NT2/D1 (cell line): ENCODE measurements at regions not wholly inside any gene's neighbourhood (a gene's known extent, or its start where the extent isn't known, plus 50 kb on each side); places are given as distances from the start of the nearest gene placed in this dataset.
"Not testable (repeated sequence)": the region's sequence is repeated elsewhere in the genome, so short reads cannot be mapped to it uniquely, and the experiment has no call there.

Experiments
- DNase-seq: peaks from one replicate; pipeline ENCODE4 v3.0.0-alpha.2; 2011; ENCODE audit warnings: low read depth, low spot score
- H3K27me3 ChIP-seq: 2 replicates; pipeline ENCODE4 v1.6.0; 2011; ENCODE audit warnings: mild to moderate bottlenecking; ENCODE audit not compliant: insufficient read length, insufficient read depth
- H3K36me3 ChIP-seq: 2 replicates; pipeline ENCODE4 v1.6.1; 2011; ENCODE audit warnings: mild to moderate bottlenecking, low read length, mixed read lengths; ENCODE audit not compliant: insufficient read depth, insufficient read length
- H3K4me1 ChIP-seq: 2 replicates; pipeline ENCODE4 v1.5.1; 2011; ENCODE audit not compliant: insufficient read depth, insufficient read length
- H3K4me3 ChIP-seq: 2 replicates; pipeline ENCODE4 v1.5.1; 2011; ENCODE audit warnings: low read depth; ENCODE audit not compliant: insufficient read length
- H3K9ac ChIP-seq: 2 replicates; pipeline ENCODE4 v1.6.0; 2011; ENCODE audit warnings: low read depth; ENCODE audit not compliant: insufficient read length
- H3K9me3 ChIP-seq: 2 replicates; pipeline ENCODE4 v1.5.1; 2011; ENCODE audit warnings: mild to moderate bottlenecking, low read length; ENCODE audit not compliant: insufficient read depth
- SUZ12 ChIP-seq: IDR thresholded peaks from 2 replicates; pipeline ENCODE4 v1.6.1; 2011; ENCODE audit not compliant: insufficient read length, insufficient read depth; ENCODE audit errors: extremely low read depth
- YY1 ChIP-seq: IDR thresholded peaks from 2 replicates; pipeline ENCODE4 v1.6.1; 2011; ENCODE audit not compliant: insufficient read length, insufficient read depth
- ZNF274 ChIP-seq: IDR thresholded peaks from 2 replicates; pipeline ENCODE4 v1.6.1; 2011; ENCODE audit warnings: mild to moderate bottlenecking, low read depth, low read length

DNA sequence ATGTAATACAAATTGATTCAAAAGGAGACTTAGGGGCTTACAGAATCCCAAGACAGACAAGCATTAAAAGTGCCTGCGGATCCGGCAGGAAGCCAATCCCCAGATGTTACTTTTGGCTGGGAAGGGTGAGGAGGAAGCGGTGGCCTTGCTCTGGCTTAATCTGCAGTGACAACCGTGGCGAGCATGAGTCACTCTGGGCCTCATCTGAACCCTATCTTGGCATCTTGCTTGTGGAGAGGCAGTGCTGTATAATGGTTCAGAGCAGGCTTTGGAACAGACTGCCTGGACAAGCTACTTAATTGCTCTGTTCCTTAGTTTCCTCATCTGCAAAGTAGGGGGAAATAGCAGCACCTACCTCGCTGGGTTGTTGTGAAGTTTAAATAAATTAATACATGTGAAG is 74.1 kb downstream of the XCL2 start:
- no peak overlapping the region for H3K4me3 ChIP-seq
- no peaks in the 10 kb centered on the region for H3K36me3 ChIP-seq
- TF ChIP-seq ZNF274 (no peak), YY1 (no peak), SUZ12 (no peak)
- peaks cover 23% of the 10 kb centered on the region for H3K9me3 ChIP-seq
- no peaks in the 10 kb centered on the region for H3K27me3 ChIP-seq
- no peak for DNase-seq
- H3K9ac ChIP-seq: no peak overlapping the region
- no peaks in the 10 kb centered on the region for H3K4me1 ChIP-seq

DNA sequence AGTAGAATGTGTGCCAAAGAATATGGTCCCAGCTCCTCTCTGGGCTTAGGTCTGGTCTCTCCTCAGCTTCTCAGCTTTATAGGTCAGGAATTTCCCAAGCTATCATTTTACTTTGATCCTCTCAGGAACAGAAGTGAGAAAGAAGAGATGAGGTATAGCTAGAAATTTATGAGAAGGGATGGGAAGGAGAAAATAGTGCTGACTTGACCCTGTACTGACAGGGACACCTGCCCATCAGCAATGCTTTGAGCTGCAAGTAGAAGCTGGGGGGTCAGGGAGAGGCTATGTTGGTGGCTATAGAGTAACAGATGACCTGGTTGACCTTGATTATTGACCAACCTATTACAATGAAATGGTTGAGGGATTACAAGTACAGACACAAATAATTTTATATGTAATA is 75.0 kb downstream of the XCL2 start:
- H3K9me3 ChIP-seq: peaks cover 15% of the 10 kb centered on the region
- no peaks in the 10 kb centered on the region for H3K36me3 ChIP-seq
- H3K4me1 ChIP-seq: no peaks in the 10 kb centered on the region
- H3K27me3 ChIP-seq: no peaks in the 10 kb centered on the region
- DNase-seq: no peak
- H3K4me3 ChIP-seq: no peak overlapping the region
- H3K9ac ChIP-seq: no peak overlapping the region
- no peak for TF ChIP-seq YY1
- TF ChIP-seq ZNF274: no peak
- TF ChIP-seq SUZ12: no peak

GRCh38 chr1:168468042-168468809 is 75.6 kb downstream of the XCL2 start:
- Histone ChIP-seq H3K9ac (no peak overlapping the region), H3K27me3 (no peaks in the 10 kb centered on the region), H3K4me3 (no peak overlapping the region), H3K9me3 (peaks cover 12% of the 10 kb centered on the region), H3K4me1 (no peaks in the 10 kb centered on the region), H3K36me3 (no peaks in the 10 kb centered on the region)
- DNase-seq: no peak
- TF ChIP-seq SUZ12 (no peak), ZNF274 (no peak), YY1 (no peak)

GRCh38 chr1:168467452-168467851 is 76.3 kb downstream of the XCL2 start:
- DNase-seq: no peak
- Histone ChIP-seq H3K4me1 (no peaks in the 10 kb centered on the region), H3K9me3 (peaks cover 5% of the 10 kb centered on the region), H3K4me3 (no peak overlapping the region), H3K9ac (no peak overlapping the region), H3K27me3 (no peaks in the 10 kb centered on the region), H3K36me3 (no peaks in the 10 kb centered on the region)
- TF ChIP-seq YY1 (no peak), SUZ12 (no peak), ZNF274 (no peak)

- Histone ChIP-seq H3K4me1 (no peaks in the 10 kb centered on the region), H3K4me3 (no peak overlapping the region), H3K27me3 (no peaks in the 10 kb centered on the region), H3K36me3 (no peaks in the 10 kb centered on the region), H3K9ac (no peak overlapping the region), H3K9me3 (0 out of 2 replicates have a peak, but pooled peaks cover 9% of the 10 kb centered on the region)
- TF ChIP-seq ZNF274: no peak
- TF ChIP-seq SUZ12: no peak
- no peak for TF ChIP-seq YY1
- DNase-seq: no peak
Observed at GRCh38 chr1:168466714-168467131, 77.1 kb downstream of the XCL2 start.

- Histone ChIP-seq H3K9me3 (peaks cover 14% of the 10 kb centered on the region; the same call in 1 of the 2 replicates), H3K36me3 (no peaks in the 10 kb centered on the region), H3K27me3 (no peaks in the 10 kb centered on the region), H3K4me3 (no peak overlapping the region), H3K9ac (no peak overlapping the region), H3K4me1 (no peaks in the 10 kb centered on the region)
- DNase-seq: no peak
- TF ChIP-seq YY1: no peak
- no peak for TF ChIP-seq ZNF274
- no peak for TF ChIP-seq SUZ12
Observed at GRCh38 chr1:168466092-168466713, 77.6 kb downstream of the XCL2 start.

DNA sequence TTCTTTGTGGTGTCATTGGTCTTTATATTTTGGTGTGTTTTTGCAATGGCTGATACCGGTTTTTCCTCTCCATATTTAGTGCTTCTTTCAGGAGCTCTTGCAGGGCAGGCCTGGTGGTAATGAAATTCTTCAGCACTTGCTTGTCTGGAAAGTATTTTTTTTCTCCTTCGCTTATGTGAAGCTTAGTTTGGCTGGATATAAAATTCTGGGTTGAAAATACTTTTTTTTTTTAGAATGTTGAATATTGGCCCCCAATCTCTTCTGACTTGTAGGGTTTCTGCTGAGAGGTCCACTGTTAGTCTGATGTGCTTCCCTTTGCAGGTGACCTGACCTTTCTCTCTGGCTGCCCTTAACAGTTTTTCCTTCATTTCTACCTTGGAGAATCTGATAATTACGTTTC is 82.7 kb downstream of the XCL2 start:
- H3K4me1 ChIP-seq, H3K27me3 ChIP-seq, H3K9ac ChIP-seq, H3K36me3 ChIP-seq, H3K4me3 ChIP-seq, DNase-seq: not testable (repeated sequence)
- peaks cover 23% of the 10 kb centered on the region; the same call in 1 of the 2 replicates for H3K9me3 ChIP-seq

DNA sequence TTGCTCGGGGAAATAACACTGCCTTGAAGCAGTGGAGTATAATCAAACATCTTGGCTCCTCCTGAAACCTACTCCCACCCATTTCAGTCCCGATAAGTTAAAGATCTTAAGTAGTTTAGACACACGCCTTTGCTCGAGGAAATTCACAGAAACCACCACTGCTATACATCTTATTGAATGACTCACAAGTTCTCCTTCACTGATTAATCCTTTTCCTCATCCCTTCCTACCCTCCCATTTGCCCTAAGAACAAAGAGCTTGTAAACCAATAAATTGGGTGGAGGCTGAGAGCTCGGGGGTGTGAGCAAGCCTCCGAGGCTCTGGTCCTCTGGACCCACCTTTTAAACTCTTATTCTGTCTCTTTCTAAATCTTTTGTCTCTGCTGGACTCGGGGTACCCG is 86.5 kb downstream of the XCL2 start:
- H3K4me1 ChIP-seq, H3K9ac ChIP-seq, DNase-seq, H3K36me3 ChIP-seq, H3K27me3 ChIP-seq, H3K4me3 ChIP-seq: not testable (repeated sequence)
- H3K9me3 ChIP-seq: peaks cover 34% of the 10 kb centered on the region
